T-helper 1 cell treated with Interleukin-12 subunit alpha and Interleukin-12 subunit beta and Interleukin-4 antibody, amounts not matched to agents 30 μg/mL and 1 μg/mL, for 36 hours (primary cell): ENCODE measurements at regions not wholly inside any gene's neighbourhood (a gene's known extent, or its start where the extent isn't known, plus 50 kb on each side); places are given as distances from the start of the nearest gene placed in this dataset.
A peak's percentile ranks its signal among the peaks of the same experiment; 100 is the strongest.

ENCODE experiments used
- H3K27ac Mint-ChIP-seq: one replicate; pipeline ENCODE4 v1.8.0; 2021; ENCODE audit warnings: mild to moderate bottlenecking, mixed read lengths
- H3K27me3 Mint-ChIP-seq: one replicate; pipeline ENCODE4 v1.8.0; 2021; ENCODE audit warnings: low read depth, mixed read lengths
- H3K36me3 Mint-ChIP-seq: one replicate; pipeline ENCODE4 v1.8.0; 2021; ENCODE audit warnings: low read depth, mixed read lengths
- H3K4me1 Mint-ChIP-seq: one replicate; pipeline ENCODE4 v1.8.0; 2021; ENCODE audit warnings: low read depth, mixed read lengths
- H3K4me3 Mint-ChIP-seq: one replicate; pipeline ENCODE4 v1.8.0; 2021; ENCODE audit warnings: mild to moderate bottlenecking, moderate library complexity, mixed read lengths
- H3K9me3 Mint-ChIP-seq: one replicate; pipeline ENCODE4 v1.8.0; 2021; ENCODE audit warnings: mixed read lengths

- no peak overlapping the region for H3K4me3 Mint-ChIP-seq
- peaks cover 7% of the 10 kb centered on the region for H3K4me1 Mint-ChIP-seq
- H3K27ac Mint-ChIP-seq = no peak overlapping the region
- no peaks in the 10 kb centered on the region for H3K9me3 Mint-ChIP-seq
- peaks cover 2% of the 10 kb centered on the region for H3K36me3 Mint-ChIP-seq
- H3K27me3 Mint-ChIP-seq = peaks cover 9% of the 10 kb centered on the region
Observed at GRCh38 chr15:31151301-31152233, 50.0 kb upstream of the TRPM1 start.

DNA sequence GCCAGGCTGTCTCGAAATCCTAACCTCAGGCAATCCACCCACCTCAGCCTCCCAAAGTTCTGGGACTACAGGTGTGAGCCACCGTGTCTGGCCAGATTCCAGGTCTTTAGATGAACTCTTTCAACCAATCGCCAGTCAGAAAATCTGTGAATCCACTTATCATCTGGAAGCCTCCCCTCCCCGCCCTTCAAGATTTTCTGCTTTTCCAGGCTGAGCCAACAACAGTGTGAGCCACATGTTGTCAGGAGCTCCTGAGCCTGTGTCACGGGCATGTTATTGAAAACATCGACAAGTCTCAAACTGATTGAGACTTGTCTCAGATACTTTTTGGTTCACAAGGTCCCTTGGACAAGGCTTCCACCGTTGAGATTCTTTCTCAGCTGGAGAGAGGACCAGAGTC lies 52.0 kb upstream of the TRPM1 start:
- Mint-ChIP-seq H3K9me3 (no peaks in the 10 kb centered on the region), H3K36me3 (peaks cover 2% of the 10 kb centered on the region), H3K27me3 (peaks cover 9% of the 10 kb centered on the region), H3K4me1 (peaks cover 7% of the 10 kb centered on the region), H3K27ac (no peak overlapping the region), H3K4me3 (no peak overlapping the region)

DNA sequence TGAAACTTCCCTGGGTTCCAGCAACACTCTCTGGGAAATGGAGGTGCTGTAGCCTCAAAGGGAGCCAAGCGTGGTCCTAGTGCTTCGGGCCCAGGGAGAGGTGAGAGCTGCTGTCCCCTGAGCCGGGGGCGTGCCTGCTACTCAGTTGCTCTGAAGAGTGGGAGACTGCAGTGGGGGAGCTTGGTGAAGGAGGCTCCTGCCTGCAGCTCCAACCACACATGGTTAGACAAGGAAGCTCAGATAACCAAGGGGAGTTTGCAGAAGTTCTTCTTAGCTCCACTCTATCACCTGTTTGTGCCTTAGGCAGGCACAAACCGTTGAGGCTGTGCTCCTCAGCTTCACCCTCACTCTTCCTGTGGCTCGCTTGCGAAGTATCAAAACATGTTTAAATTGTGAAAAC lies 53.6 kb upstream of the TRPM1 start:
- no peak overlapping the region for H3K4me3 Mint-ChIP-seq
- H3K9me3 Mint-ChIP-seq = no peaks in the 10 kb centered on the region
- H3K27ac Mint-ChIP-seq = no peak overlapping the region
- peaks cover 2% of the 10 kb centered on the region for H3K36me3 Mint-ChIP-seq
- H3K27me3 Mint-ChIP-seq = no peaks in the 10 kb centered on the region
- H3K4me1 Mint-ChIP-seq = peaks cover 5% of the 10 kb centered on the region

DNA sequence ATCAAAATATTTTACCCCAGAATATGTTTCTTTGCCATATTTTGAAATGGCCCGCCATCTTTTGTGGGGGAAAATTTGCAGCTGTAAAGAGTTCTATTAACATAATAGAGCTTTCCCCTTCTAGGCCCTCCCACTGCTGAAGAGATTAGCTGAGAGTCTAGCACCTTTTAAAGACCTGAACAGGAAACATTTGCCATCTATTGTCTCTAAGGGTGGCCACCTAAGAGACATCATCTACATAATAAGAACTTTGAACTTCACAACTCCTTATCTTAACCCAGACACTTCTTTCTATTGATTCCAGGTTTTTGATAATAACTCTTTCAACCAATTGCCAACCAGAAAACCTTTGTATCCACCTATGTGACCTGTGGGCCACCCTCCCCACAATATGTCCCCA lies 54.7 kb upstream of the TRPM1 start:
- Mint-ChIP-seq H3K27me3 (no peaks in the 10 kb centered on the region), H3K4me3 (no peak overlapping the region), H3K4me1 (peaks cover 5% of the 10 kb centered on the region), H3K36me3 (peaks cover 2% of the 10 kb centered on the region), H3K9me3 (no peaks in the 10 kb centered on the region), H3K27ac (no peak overlapping the region)

GRCh38 chr15:31156808-31157207 lies 55.3 kb upstream of the TRPM1 start:
- Mint-ChIP-seq H3K27me3 (no peaks in the 10 kb centered on the region), H3K27ac (no peak overlapping the region), H3K4me1 (peaks cover 5% of the 10 kb centered on the region), H3K4me3 (no peak overlapping the region), H3K9me3 (no peaks in the 10 kb centered on the region), H3K36me3 (no peaks in the 10 kb centered on the region)

GRCh38 chr15:31157644-31158069 lies 56.1 kb upstream of the TRPM1 start:
- peaks cover 1% of the 10 kb centered on the region for H3K27me3 Mint-ChIP-seq
- no peak overlapping the region for H3K4me3 Mint-ChIP-seq
- H3K36me3 Mint-ChIP-seq = no peaks in the 10 kb centered on the region
- H3K9me3 Mint-ChIP-seq = no peaks in the 10 kb centered on the region
- no peak overlapping the region for H3K27ac Mint-ChIP-seq
- peaks cover 5% of the 10 kb centered on the region for H3K4me1 Mint-ChIP-seq

DNA sequence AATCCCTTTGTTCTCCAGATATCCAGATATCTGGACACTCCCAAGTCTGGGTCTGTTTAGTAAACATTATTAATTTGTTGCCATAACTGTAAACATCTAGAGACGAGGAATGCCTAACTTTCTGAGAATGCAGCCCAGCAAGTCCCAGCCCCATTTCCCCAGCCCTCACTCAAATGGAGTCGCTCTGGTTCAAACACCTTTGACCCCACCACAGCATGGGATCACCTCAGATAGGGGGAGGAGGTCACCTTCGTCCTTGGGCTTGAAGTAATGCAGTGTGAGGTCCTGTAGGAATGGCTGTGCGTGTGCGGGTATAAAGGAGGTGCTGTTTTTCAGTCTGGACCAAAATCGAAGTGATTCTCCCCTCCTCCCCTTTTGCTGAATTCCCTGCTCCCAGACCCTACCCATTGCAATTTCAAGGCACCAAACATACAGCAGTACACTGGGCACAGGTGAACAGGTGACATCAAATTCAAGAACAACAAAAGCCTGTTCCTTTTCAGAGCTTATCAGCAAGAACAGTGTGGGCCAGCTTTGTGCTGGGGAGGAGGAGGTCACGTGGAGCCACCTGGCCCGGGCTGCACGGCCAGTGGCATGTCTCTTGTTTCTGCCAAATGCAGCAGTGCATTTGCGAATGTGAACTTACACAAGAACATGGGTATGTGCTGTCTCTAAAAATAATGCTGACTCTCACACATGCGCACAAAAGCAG lies 57.5 kb upstream of the TRPM1 start:
- Mint-ChIP-seq H3K27me3 (peaks cover 3% of the 10 kb centered on the region), H3K36me3 (no peaks in the 10 kb centered on the region), H3K27ac (no peak overlapping the region), H3K9me3 (no peaks in the 10 kb centered on the region), H3K4me1 (peaks cover 6% of the 10 kb centered on the region), H3K4me3 (no peak overlapping the region)

DNA sequence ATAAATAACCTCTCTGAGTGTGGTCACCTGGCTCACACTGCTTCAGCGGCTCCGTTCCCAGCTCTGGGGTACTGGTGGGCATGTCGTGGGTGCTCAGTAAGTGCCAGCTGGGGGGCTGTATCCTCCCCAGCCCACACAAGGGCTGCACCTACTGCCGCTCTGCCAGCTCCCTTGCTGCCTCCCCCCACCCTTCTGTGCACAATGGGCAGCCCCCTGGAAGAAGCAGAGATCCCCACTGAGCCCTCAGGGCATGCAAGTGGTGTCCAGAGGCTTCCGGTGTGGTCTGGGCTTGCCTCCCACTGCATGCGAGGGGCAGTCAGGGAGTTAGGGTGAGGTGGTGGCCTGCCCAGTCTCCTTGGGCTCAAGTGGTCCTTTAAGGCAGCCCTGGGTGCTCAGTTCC lies 58.3 kb upstream of the TRPM1 start:
- Mint-ChIP-seq H3K36me3 (no peaks in the 10 kb centered on the region), H3K9me3 (no peaks in the 10 kb centered on the region), H3K27ac (no peak overlapping the region), H3K4me1 (peaks cover 2% of the 10 kb centered on the region), H3K4me3 (no peak overlapping the region), H3K27me3 (peaks cover 7% of the 10 kb centered on the region)

GRCh38 chr15:31160297-31160696 lies 58.8 kb upstream of the TRPM1 start:
- no peak overlapping the region for H3K27ac Mint-ChIP-seq
- H3K9me3 Mint-ChIP-seq = no peaks in the 10 kb centered on the region
- no peak overlapping the region for H3K4me3 Mint-ChIP-seq
- peaks cover 3% of the 10 kb centered on the region for H3K4me1 Mint-ChIP-seq
- no peaks in the 10 kb centered on the region for H3K36me3 Mint-ChIP-seq
- H3K27me3 Mint-ChIP-seq = peaks cover 10% of the 10 kb centered on the region

DNA sequence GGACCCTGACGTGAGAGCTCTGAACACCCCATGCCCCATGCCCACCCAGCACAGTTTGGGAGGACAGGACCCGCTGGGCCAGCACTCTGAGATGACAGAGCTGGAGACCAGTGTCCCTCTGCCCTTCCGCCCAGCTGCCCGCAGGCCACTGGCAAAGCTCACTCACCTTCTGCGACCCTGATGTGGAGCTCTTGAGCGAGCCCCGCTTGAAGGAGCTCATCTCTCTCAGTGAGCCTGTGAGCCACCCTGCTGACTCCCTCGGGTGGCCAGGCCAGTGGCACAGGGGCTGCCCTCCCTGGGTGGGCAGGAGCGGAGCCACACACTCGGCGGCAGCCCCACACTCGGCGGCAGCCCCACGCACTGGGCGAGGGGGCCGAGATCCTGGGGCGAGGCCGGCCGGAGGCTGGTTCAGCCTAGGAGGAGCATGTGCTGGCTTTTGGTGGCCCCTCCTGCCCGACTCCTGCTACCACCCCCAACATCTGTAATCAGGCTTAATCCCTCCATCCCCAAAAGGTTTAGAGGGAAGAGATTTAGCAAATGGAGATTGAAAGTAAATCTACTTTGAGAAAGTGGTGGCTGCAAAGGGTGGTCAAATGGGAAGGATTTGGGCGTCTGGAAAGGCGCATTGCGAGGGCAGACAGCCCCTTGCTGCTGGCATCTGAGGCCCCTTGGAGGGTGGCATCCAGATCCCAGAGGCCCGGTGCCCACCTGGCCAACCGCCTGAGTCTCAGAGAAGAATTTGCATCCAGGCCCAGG lies 59.4 kb upstream of the TRPM1 start:
- peaks cover 3% of the 10 kb centered on the region for H3K4me1 Mint-ChIP-seq
- no peak overlapping the region for H3K27ac Mint-ChIP-seq
- no peaks in the 10 kb centered on the region for H3K9me3 Mint-ChIP-seq
- no peaks in the 10 kb centered on the region for H3K36me3 Mint-ChIP-seq
- H3K4me3 Mint-ChIP-seq = no peak overlapping the region
- H3K27me3 Mint-ChIP-seq = peaks cover 10% of the 10 kb centered on the region

DNA sequence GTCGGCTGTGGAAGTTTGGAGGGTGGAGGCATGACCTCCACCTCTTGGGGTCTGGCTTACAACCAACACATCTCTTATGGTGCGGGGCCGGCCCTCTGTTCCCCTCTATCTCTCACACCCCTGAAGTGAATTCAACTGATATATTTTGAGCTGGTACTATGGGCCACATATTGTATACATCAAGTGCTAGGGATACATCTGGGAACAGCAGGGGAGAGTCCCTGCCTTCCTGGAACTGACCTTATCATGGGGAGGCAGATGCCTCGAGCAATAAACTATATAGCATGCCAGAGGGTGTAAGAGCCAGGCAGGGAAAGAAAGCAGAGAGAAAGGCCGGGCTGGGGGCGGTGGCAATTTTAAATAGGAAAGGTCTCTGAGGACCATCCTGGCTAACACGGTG lies 60.4 kb upstream of the TRPM1 start:
- Mint-ChIP-seq H3K9me3 (no peaks in the 10 kb centered on the region), H3K27me3 (peaks cover 12% of the 10 kb centered on the region), H3K27ac (peak overlapping the region; percentile 11), H3K4me3 (no peak overlapping the region), H3K36me3 (no peaks in the 10 kb centered on the region), H3K4me1 (peaks cover 6% of the 10 kb centered on the region)

- peaks cover 14% of the 10 kb centered on the region for H3K27me3 Mint-ChIP-seq
- H3K27ac Mint-ChIP-seq = no peak overlapping the region
- H3K4me1 Mint-ChIP-seq = peaks cover 12% of the 10 kb centered on the region
- H3K9me3 Mint-ChIP-seq = no peaks in the 10 kb centered on the region
- no peaks in the 10 kb centered on the region for H3K36me3 Mint-ChIP-seq
- H3K4me3 Mint-ChIP-seq = no peak overlapping the region
Observed at GRCh38 chr15:31162721-31163510, 61.4 kb upstream of the TRPM1 start.

DNA sequence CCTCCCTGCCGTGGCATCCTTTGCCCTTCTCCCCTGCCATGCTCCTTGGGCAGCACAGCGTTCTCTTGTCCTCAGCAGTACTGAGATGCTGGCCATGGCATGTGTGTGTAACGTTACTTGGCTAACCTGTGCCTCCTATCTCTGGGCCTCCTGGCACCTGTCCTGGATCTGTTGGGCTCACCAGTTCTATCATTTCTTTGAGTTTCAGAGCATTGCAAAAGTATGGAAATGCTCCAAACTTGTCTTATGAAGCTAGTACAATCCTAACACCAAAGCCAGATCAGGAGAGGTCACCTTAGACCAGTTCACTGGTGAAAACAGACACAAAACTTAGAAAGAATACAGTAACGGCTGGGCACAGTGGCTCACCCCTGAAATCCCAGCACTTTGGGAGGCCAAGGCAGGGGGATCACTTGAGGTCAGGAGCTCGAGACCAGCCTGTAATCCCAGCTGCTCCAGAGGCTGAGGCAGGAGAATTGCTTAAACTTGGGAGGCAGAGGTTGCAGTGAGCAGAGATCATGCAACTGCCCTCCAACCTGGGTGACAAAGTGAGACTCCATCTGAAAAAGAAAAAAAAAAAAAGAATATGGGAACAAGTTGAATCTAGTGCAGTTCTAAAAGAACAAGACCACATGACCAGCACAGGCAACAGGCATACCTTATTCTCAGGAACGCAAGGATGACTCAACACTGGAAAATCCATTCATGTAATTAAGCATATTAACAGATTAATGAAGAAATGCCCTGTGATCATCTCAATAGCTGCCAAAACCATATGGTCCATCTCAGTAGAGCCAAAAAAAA lies 62.4 kb upstream of the TRPM1 start:
- H3K4me3 Mint-ChIP-seq = no peak overlapping the region
- peaks cover 20% of the 10 kb centered on the region for H3K4me1 Mint-ChIP-seq
- H3K36me3 Mint-ChIP-seq = no peaks in the 10 kb centered on the region
- peaks cover 14% of the 10 kb centered on the region for H3K27me3 Mint-ChIP-seq
- H3K9me3 Mint-ChIP-seq = no peaks in the 10 kb centered on the region
- H3K27ac Mint-ChIP-seq = no peak overlapping the region
